ENCODE measurements at regions not wholly inside any gene's neighbourhood (a gene's known extent, or its start where the extent isn't known, plus 50 kb on each side); places are given as distances from the start of the nearest gene placed in this dataset.
A peak's percentile ranks its signal among the peaks of the same experiment; 100 is the strongest.

DNA sequence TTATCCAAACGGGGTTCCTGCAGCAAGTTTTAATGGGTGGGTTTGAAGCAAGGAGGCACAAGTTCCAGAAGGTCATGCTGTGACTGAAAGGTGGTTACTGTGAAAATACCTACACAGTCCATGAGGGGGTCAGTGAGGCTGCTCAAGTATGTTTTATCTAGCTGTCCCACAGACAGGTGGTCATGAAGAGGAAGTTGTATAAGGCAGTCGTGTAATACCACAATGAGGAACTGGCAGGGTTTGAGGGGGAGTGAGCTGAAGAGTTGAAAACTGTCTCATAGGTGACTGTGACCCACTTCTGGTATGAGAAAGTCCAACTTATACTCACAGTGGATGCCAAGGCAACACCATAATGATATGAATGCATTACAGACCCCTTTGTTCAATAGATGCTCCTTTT is 856.8 kb downstream of the OTOL1 start:
- TF ChIP-seq, protein P1, sequence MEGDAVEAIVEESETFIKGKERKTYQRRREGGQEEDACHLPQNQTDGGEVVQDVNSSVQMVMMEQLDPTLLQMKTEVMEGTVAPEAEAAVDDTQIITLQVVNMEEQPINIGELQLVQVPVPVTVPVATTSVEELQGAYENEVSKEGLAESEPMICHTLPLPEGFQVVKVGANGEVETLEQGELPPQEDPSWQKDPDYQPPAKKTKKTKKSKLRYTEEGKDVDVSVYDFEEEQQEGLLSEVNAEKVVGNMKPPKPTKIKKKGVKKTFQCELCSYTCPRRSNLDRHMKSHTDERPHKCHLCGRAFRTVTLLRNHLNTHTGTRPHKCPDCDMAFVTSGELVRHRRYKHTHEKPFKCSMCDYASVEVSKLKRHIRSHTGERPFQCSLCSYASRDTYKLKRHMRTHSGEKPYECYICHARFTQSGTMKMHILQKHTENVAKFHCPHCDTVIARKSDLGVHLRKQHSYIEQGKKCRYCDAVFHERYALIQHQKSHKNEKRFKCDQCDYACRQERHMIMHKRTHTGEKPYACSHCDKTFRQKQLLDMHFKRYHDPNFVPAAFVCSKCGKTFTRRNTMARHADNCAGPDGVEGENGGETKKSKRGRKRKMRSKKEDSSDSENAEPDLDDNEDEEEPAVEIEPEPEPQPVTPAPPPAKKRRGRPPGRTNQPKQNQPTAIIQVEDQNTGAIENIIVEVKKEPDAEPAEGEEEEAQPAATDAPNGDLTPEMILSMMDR (conservative IDR thresholded peaks at IDR 0.05), result no peak
- Mint-ChIP-seq H3K4me3 (no peak overlapping the region), H3K27ac (no peak overlapping the region), H3K36me3 (no peaks in the 10 kb centered on the region), H3K9me3 (no peaks in the 10 kb centered on the region), H3K27me3 (no peaks in the 10 kb centered on the region), H3K4me1 (ENCODE audit: unreplicated experiment) (no peaks in the 10 kb centered on the region)
- no peak for DNase-seq (ENCODE audit: extremely low spot score, unreplicated experiment)

DNA sequence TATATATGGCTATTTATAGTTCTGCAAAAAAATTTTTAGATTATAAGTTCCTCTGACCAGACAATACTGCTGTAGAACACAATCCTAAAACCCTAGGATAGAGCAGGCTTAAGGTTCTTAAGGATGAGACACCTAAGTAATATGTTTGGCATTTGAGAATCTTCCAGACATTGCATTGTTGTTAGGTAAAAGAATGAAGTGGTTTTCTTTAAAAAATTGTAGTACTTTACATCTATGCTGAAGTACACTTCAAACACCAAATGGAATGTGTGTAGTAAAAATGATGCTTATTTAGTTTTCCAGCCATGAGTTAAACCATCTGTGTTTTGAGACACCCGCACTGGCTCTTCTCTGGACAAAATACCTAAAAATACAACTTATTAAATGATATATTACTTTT is 857.7 kb downstream of the OTOL1 start:
- H3K4me1 Mint-ChIP-seq (ENCODE audit: unreplicated experiment), result no peaks in the 10 kb centered on the region
- no peak for DNase-seq (ENCODE audit: extremely low spot score, unreplicated experiment)
- H3K4me3 Mint-ChIP-seq, result no peak overlapping the region
- no peaks in the 10 kb centered on the region for H3K36me3 Mint-ChIP-seq
- H3K9me3 Mint-ChIP-seq, result no peaks in the 10 kb centered on the region
- H3K27me3 Mint-ChIP-seq, result no peaks in the 10 kb centered on the region
- no peak overlapping the region for H3K27ac Mint-ChIP-seq
- TF ChIP-seq, protein P1 (conservative IDR thresholded peaks at IDR 0.05), result no peak

DNA sequence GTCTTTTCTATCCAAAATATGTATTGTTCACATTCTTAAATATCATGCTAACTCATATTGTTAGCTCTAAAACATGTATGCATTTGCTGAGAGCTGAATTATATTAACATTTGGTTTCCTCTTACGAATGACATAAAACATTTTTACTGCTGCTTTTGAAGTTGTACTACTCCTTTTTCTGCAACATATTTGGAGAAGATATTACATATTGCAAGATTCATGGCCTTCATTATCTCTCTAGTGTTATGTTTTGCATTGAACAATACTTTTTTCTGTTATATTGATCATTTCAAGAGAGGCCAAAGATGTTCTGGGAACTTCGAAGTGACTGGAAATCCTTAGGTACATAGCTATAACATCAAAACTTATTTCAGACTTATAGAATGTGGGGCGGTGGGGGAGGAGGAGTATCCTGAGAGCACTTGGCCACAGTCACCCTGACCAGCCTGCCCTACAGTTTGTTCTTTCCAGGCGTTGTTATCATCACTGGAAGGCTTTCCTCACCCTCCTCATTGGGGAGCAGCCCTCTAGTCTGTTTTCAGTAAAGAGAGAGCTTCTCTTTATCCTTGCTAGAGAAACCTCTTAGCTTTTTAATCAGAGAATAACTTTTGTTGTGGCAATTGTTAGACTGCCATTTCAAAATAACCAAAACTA is 868.6 kb downstream of the OTOL1 start:
- DNase-seq (ENCODE audit: extremely low spot score, unreplicated experiment), result no peak
- no peaks in the 10 kb centered on the region for H3K9me3 Mint-ChIP-seq
- no peak overlapping the region for H3K27ac Mint-ChIP-seq
- no peak overlapping the region for H3K4me3 Mint-ChIP-seq
- H3K4me1 Mint-ChIP-seq (ENCODE audit: unreplicated experiment), result peaks cover 18% of the 10 kb centered on the region
- TF ChIP-seq, protein P1 (conservative IDR thresholded peaks at IDR 0.05), result no peak
- H3K27me3 Mint-ChIP-seq, result no peaks in the 10 kb centered on the region
- no peaks in the 10 kb centered on the region for H3K36me3 Mint-ChIP-seq

DNA sequence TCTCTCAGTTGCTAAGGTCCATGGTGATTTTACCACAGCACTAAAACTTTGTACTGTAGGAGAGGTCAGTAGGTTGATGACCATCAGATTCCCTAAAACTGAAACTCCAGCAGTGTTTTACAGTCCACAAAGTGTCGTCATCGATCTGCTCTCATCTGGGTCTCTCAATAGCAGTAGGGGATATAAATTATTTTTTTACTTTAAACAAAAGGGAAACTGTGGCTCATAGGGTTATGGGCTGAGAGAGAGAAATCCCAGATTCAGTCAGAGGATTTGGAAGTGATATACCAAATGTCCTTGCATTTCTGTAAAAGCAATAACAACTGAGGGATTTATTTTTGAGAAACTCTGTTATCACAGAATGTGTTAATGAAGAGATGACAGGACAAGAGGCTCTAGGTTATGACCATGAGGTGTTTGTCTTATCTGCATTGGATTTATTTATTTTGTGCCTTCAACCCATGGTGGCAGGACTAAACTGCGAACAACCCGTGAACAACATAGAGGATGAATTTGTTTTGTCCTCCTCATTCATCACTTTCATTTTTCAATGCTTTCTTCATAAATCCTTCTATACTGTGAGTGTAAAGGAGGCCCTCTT is 869.7 kb downstream of the OTOL1 start:
- no peaks in the 10 kb centered on the region for H3K27me3 Mint-ChIP-seq
- no peak overlapping the region for H3K27ac Mint-ChIP-seq

DNA sequence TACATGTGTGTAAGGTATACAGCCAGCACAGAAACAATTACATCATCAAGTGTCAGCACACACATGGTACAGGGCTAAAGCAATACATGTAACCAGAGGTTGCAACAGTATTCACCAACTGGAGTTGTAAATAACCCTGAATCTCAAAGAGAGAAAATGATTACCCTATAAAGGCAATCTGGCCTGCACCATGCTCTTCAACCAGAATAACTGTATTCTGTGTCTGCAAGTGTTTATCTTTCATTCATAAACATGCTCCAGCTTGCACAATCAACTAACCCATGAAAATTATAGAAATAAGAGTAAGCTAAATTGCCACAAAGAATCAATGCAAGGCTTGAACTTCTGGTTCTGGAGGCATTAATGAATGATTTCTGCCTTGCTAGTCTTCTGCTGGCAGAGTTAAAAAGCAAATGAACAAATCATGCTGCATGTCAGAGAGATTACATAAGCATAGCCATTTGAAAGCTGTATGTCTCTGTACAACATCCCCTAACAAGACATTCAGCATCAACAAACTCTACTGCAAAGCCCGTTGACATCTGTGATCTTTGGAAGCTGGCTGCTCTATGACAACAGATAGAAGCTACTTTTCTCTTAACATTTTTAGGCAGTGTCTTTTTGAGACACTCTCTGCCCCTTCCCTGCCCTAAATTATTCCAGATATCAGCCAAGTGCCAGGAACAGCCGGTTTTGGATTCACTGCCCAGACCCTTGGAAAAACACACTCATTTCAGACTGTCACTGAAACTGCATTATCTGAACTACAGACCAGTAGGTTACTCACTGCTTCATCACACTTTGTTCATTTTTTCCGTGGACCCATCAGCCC is 871.0 kb downstream of the OTOL1 start:
- TF ChIP-seq, protein P1 (conservative IDR thresholded peaks at IDR 0.05), result no peak
- DNase-seq (ENCODE audit: extremely low spot score, unreplicated experiment), result no peak
- Mint-ChIP-seq H3K27me3 (no peaks in the 10 kb centered on the region), H3K4me1 (ENCODE audit: unreplicated experiment) (peaks cover 18% of the 10 kb centered on the region), H3K36me3 (no peaks in the 10 kb centered on the region), H3K27ac (peak overlapping the region; percentile 39), H3K4me3 (peak overlapping the region; percentile 11), H3K9me3 (no peaks in the 10 kb centered on the region)

More for the DNA sequence above, 869.7 kb downstream of the OTOL1 start:
- TF ChIP-seq, protein P1 (conservative IDR thresholded peaks at IDR 0.05), result no peak
- H3K9me3 Mint-ChIP-seq, result no peaks in the 10 kb centered on the region
- H3K4me1 Mint-ChIP-seq (ENCODE audit: unreplicated experiment), result peaks cover 18% of the 10 kb centered on the region
- no peaks in the 10 kb centered on the region for H3K36me3 Mint-ChIP-seq
- no peak for DNase-seq (ENCODE audit: extremely low spot score, unreplicated experiment)
- H3K4me3 Mint-ChIP-seq, result no peak overlapping the region

Data from type B pancreatic cell (in vitro differentiated cells).